HepG2 (cell line): ENCODE measurements at regions not wholly inside any gene's neighbourhood (a gene's known extent, or its start where the extent isn't known, plus 50 kb on each side); places are given as distances from the start of the nearest gene placed in this dataset.

Experiments
- ATAC-seq: fragments of 200-7000 bp; cut with Tn5 transposase; 3 replicates; pipeline ENCODE4 v1.9.1; 2020; ENCODE audit warnings: mild to moderate bottlenecking, moderate library complexity
- BruUV-seq: library from RNA; stranded (reverse); fragments of 400-500 nt; replicated peaks from 2 replicates; lab custom pipeline; 2021; lab: Mats Ljungman, UMichigan
- CTCF ChIA-PET: fragments of 300-600 bp; formaldehyde crosslinking; extraction: SDS; loops from one replicate; lab custom pipeline; 2021; ENCODE audit warnings: low total read pairs, inconsistent platforms, low intra/inter-chr PET ratio; lab: Yijun Ruan, JAX
- POLR2A ChIA-PET: fragments of 350-600 bp; sonication (Branson Sonifier 250); formaldehyde crosslinking; loops from one replicate; lab custom pipeline; 2020; ENCODE audit warnings: antibody characterized with exemption, inconsistent platforms; lab: Yijun Ruan, JAX
- DNase-seq: peaks from one replicate; pipeline ENCODE4 v3.0.0-alpha.2; 2015; ENCODE audit warnings: low spot score
- FAIRE-seq: peaks from 3 replicates; lab custom pipeline; 2011; peaks lifted over from hg19 to GRCh38; lab: Jason Lieb, UNC
- H2AFZ ChIP-seq: one replicate; pipeline ENCODE4 v1.6.1; 2011; ENCODE audit warnings: low read length, inconsistent platforms
- H3K27ac ChIP-seq: fragments of 300-600 bp; 3 replicates; pipeline ENCODE4 v1.8.0; 2011; ENCODE audit warnings: mixed run types, mild to moderate bottlenecking, mixed read lengths, low read length, inconsistent platforms; ENCODE audit not compliant: insufficient read depth; ENCODE audit errors: extremely low read length
- H3K27me3 ChIP-seq, 2 experiments: fragments of 200-600 bp in 1 of 2; 2 replicates in 1 of 2; 3 replicates in 1 of 2; pipeline versions ENCODE4 v1.6.0 to v1.8.0; 2011; ENCODE audit warnings: low read length in 2 of 2, mild to moderate bottlenecking in 2 of 2, moderate library complexity in 2 of 2, inconsistent platforms in 1 of 2; ENCODE audit not compliant: insufficient read depth in 2 of 2, control insufficient read depth in 1 of 2
- H3K36me3 ChIP-seq, 2 experiments: fragments of 200-600 bp in 1 of 2; replicated peaks in 1 of 2; 2 replicates in 1 of 2; 3 replicates in 1 of 2; pipeline versions ENCODE4 v1.5.1 to v1.8.0; 2011; ENCODE audit warnings: low read length in 2 of 2, inconsistent platforms in 1 of 2; ENCODE audit not compliant: insufficient read depth in 2 of 2, control insufficient read depth in 1 of 2
- H3K4me1 ChIP-seq: 2 replicates; pipeline ENCODE4 v1.5.1; 2012; ENCODE audit warnings: low read length, inconsistent platforms; ENCODE audit not compliant: insufficient read depth
- H3K4me2 ChIP-seq: 2 replicates; pipeline ENCODE4 v1.6.0; 2011; ENCODE audit warnings: low read depth, low read length, inconsistent platforms
- H3K4me3 ChIP-seq, 3 experiments: fragments of 200-600 bp in 1 of 3; sonication (generic), shearing (Covaris generic) in 1 of 3; replicated peaks in 1 of 3; 2 replicates each; pipeline ENCODE4 v1.5.1; 2011 to 2016; ENCODE audit warnings: low read length in 3 of 3, inconsistent platforms in 2 of 3, low read depth in 2 of 3, mild to moderate bottlenecking in 2 of 3, control low read depth in 1 of 3, mixed read lengths in 1 of 3; ENCODE audit not compliant: insufficient read depth in 1 of 3
- H3K79me2 ChIP-seq: one replicate; pipeline ENCODE4 v1.6.1; 2011; ENCODE audit warnings: low read length, inconsistent platforms; ENCODE audit not compliant: insufficient read depth
- H3K9ac ChIP-seq: 2 replicates; pipeline ENCODE4 v1.6.0; 2011; ENCODE audit warnings: mild to moderate bottlenecking, low read depth, low read length, inconsistent platforms; ENCODE audit not compliant: insufficient read depth
- H3K9me3 ChIP-seq: 2 replicates; pipeline ENCODE4 v1.5.1; 2012; ENCODE audit warnings: mild to moderate bottlenecking, low read length
- H4K20me1 ChIP-seq: 2 replicates; pipeline ENCODE4 v1.6.0; 2011; ENCODE audit warnings: inconsistent platforms, mild to moderate bottlenecking, low read length, moderate library complexity; ENCODE audit not compliant: insufficient read depth
- CREB1 ChIP-seq, 2 experiments: fragments of 450-650 bp in 1 of 2; IDR thresholded peaks; 2 replicates each; pipeline ENCODE4 v1.6.1; 2016 to 2017; ENCODE audit warnings: control low read depth in 1 of 2, mild to moderate bottlenecking in 1 of 2, missing compliant biosample characterization in 1 of 2, missing genetic modification characterization in 1 of 2
- FOXP1 ChIP-seq, 2 experiments: fragments of 450-650 bp in 1 of 2; IDR thresholded peaks; 2 replicates each; pipeline ENCODE4 v1.6.1; 2017 to 2018; ENCODE audit warnings: antibody characterized with exemption in 1 of 2
- HOXD1 ChIP-seq: sonication (generic); formaldehyde crosslinking; IDR thresholded peaks from 2 replicates; pipeline ENCODE4 v1.5.0; 2020; ENCODE audit warnings: missing genetic modification reagents
- IRF2 ChIP-seq: IDR thresholded peaks from 2 replicates; pipeline ENCODE4 v1.6.1; 2018; ENCODE audit warnings: missing genetic modification reagents, missing compliant biosample characterization
- ISL2 ChIP-seq: sonication (generic); formaldehyde crosslinking; IDR thresholded peaks from 2 replicates; pipeline ENCODE4 v1.5.0; 2020; ENCODE audit warnings: missing genetic modification reagents
- KDM2A ChIP-seq: sonication (generic); formaldehyde crosslinking; IDR thresholded peaks from 2 replicates; pipeline ENCODE4 v1.4.0; 2020; ENCODE audit warnings: low read depth, missing genetic modification reagents, borderline replicate concordance
- ZNF331 ChIP-seq: sonication (generic); formaldehyde crosslinking; IDR thresholded peaks from 2 replicates; pipeline ENCODE4 v1.4.0; 2020; ENCODE audit warnings: missing genetic modification reagents
- ZNF598 ChIP-seq: sonication (generic); formaldehyde crosslinking; IDR thresholded peaks from 2 replicates; pipeline ENCODE4 v1.5.1; 2020; ENCODE audit warnings: mild to moderate bottlenecking, missing genetic modification reagents, borderline replicate concordance
- WGBS: methylation state at CpG from one replicate; pipeline ENCODE4 v1.1.6; 2017; ENCODE audit warnings: low lambda C conversion rate; 5-methylcytosine and 5-hydroxymethylcytosine counted together
- in situ Hi-C: cut with HindIII; loops from 2 replicates; pipeline ENCODE4 v1.10.0; 2017; ENCODE audit warnings: low pct_unique_long_range_greater_than_20kb; ENCODE audit not compliant: extremely low pct_ligation_motif_present
- intact Hi-C: fragments of 100-400 bp; cut with micrococcal nuclease; formaldehyde crosslinking; loops from one replicate; pipeline ENCODE4 v1.10.0; 2022; ENCODE audit not compliant: unreplicated experiment
- TF ChIP-seq, protein P1 (sequence below): sonication (generic); formaldehyde crosslinking; conservative IDR thresholded peaks from 2 replicates; pipeline ENCODE4 v1.8.0; 2022; ENCODE audit warnings: mild to moderate bottlenecking, moderate library complexity, missing genetic modification reagents
- TF ChIP-seq, protein P2 (sequence below): sonication (generic); formaldehyde crosslinking; IDR thresholded peaks from 2 replicates; pipeline ENCODE4 v1.8.1; 2023; ENCODE audit warnings: mild to moderate bottlenecking, moderate library complexity, missing genetic modification reagents
- TF ChIP-seq, protein P3 (sequence below): sonication (generic); formaldehyde crosslinking; IDR thresholded peaks from 2 replicates; pipeline ENCODE4 v1.4.0; 2020; ENCODE audit warnings: low read depth, mild to moderate bottlenecking, missing genetic modification reagents
- TF ChIP-seq, protein P4 (sequence below): sonication (generic); formaldehyde crosslinking; IDR thresholded peaks from 2 replicates; pipeline ENCODE4 v1.8.0; 2022; ENCODE audit warnings: mild to moderate bottlenecking, missing genetic modification reagents
- TF ChIP-seq, protein P5 (sequence below): sonication (generic); formaldehyde crosslinking; IDR thresholded peaks from 2 replicates; pipeline ENCODE4 v1.4.0; 2020; ENCODE audit warnings: missing genetic modification reagents, borderline replicate concordance

DNA sequence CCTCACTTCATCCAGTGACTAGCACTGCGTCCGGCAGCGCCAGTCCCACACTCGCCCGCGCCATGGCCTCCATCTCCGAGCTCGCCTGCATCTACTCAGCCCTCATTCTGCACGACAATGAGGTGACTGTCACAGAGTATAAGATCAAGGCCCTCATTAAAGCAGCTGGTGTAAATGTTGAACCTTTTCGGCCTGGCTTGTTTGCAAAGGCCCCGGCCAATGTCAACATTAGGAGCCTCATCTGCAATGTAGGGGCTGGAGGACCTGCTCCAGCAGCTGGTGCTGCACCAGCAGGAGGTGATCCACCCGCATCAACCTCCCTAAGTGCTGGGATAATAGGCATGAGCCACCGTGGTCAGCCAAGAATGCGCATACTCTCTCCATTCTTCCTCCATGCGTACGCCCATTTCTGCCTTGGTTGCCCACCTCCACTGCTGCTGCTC is 59.9 kb downstream of the IRF2BPL start:
- Histone ChIP-seq H3K4me1 (peaks cover 76% of the 10 kb centered on the region), H3K27ac (peak overlapping the region; percentile 61), H3K79me2 (no peaks in the 10 kb centered on the region), H3K27me3 (no peaks in the 10 kb centered on the region), H3K9ac (no peak overlapping the region), H4K20me1 (no peaks in the 10 kb centered on the region), H3K4me2 (peak overlapping the region; percentile 82), H2AFZ (no peak overlapping the region), H3K4me3 (peak overlapping the region in 1 of 3 experiments; percentile 50; a peak in 4 of 6 replicates), H3K36me3 (no peaks in the 10 kb centered on the region), H3K9me3 (no peaks in the 10 kb centered on the region)
- BruUV-seq: no TSS peak
- ATAC-seq (peak; percentile 94), DNase-seq (peak; percentile 92), FAIRE-seq (peak; percentile 87)
- POLR2A ChIA-PET: interaction anchor here (0.8 to 2.1 kb wide), 4 partner anchors 9 to 55 kb away, joined by 3 to 9 read pairs (median 4); no protein-coding TSS in a partner anchor
- WGBS: 4% methylated on average over 12 of the region's 16 CpGs
- intact Hi-C loops: loop anchor here (2.0 to 10.0 kb wide), 3 partner anchors 54 to 84 kb away; no protein-coding TSS in a partner anchor
- in situ Hi-C loops: loop anchor here (5.0 kb wide), 1 partner anchor 74 kb away; no protein-coding TSS in a partner anchor
- CTCF ChIA-PET: interaction anchor here (1.3 kb wide), 1 partner anchor 85 kb away, joined by 5 read pairs; no protein-coding TSS in a partner anchor
- TF ChIP-seq IRF2 (CRISPR knock-in tag) (peak; percentile 95), HOXD1 (CRISPR knock-in tag) (0 out of 2 replicates have a peak, but pooled peaks have one; percentile 45), ISL2 (CRISPR knock-in tag) (peak; percentile 75; the same call in 1 of the 2 replicates), KDM2A (peak; percentile 40; the same call in 1 of the 2 replicates), ZNF598 (CRISPR knock-in tag) (no peak), CREB1 (IDR thresholded peaks at IDR 0.05) (no peak), CREB1 (CRISPR knock-in tag; IDR thresholded peaks at IDR 0.05) (peak; percentile 51; the same call in 1 of the 2 replicates), ZNF331 (CRISPR knock-in tag) (peak; percentile 83; the same call in 1 of the 2 replicates), FOXP1 (IDR thresholded peaks at IDR 0.05) (no peak), FOXP1 (CRISPR knock-in tag; IDR thresholded peaks at IDR 0.05) (peak; percentile 70; the same call in 1 of the 2 replicates)
- TF ChIP-seq, protein P1, sequence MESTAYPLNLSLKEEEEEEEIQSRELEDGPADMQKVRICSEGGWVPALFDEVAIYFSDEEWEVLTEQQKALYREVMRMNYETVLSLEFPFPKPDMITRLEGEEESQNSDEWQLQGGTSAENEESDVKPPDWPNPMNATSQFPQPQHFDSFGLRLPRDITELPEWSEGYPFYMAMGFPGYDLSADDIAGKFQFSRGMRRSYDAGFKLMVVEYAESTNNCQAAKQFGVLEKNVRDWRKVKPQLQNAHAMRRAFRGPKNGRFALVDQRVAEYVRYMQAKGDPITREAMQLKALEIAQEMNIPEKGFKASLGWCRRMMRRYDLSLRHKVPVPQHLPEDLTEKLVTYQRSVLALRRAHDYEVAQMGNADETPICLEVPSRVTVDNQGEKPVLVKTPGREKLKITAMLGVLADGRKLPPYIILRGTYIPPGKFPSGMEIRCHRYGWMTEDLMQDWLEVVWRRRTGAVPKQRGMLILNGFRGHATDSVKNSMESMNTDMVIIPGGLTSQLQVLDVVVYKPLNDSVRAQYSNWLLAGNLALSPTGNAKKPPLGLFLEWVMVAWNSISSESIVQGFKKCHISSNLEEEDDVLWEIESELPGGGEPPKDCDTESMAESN (CRISPR knock-in tag): 0 out of 2 replicates have a peak, but pooled peaks have one; percentile 40
- TF ChIP-seq, protein P2, sequence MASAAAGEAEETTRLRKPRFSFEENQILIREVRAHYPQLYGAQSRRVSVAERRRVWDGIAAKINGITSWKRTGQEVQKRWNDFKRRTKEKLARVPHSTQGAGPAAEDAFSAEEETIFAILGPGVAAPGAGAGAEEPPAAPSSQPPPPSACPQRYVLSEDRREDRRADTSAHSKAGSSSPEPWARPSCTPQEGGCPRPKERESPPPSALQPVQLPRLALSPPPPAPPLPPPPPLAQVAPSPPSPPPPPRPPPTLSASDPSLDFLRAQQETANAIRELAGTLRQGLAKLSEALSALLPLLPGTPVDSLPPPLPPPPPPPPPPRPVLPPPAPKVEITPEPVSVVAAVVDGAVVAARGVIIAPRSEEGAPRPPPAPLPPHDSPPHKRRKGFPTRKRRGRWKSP: peak; percentile 59; the same call in 1 of the 2 replicates
- TF ChIP-seq, protein P3, sequence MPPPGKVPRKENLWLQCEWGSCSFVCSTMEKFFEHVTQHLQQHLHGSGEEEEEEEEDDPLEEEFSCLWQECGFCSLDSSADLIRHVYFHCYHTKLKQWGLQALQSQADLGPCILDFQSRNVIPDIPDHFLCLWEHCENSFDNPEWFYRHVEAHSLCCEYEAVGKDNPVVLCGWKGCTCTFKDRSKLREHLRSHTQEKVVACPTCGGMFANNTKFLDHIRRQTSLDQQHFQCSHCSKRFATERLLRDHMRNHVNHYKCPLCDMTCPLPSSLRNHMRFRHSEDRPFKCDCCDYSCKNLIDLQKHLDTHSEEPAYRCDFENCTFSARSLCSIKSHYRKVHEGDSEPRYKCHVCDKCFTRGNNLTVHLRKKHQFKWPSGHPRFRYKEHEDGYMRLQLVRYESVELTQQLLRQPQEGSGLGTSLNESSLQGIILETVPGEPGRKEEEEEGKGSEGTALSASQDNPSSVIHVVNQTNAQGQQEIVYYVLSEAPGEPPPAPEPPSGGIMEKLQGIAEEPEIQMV (CRISPR knock-in tag): peak; percentile 71; the same call in 1 of the 2 replicates
- TF ChIP-seq, protein P4, sequence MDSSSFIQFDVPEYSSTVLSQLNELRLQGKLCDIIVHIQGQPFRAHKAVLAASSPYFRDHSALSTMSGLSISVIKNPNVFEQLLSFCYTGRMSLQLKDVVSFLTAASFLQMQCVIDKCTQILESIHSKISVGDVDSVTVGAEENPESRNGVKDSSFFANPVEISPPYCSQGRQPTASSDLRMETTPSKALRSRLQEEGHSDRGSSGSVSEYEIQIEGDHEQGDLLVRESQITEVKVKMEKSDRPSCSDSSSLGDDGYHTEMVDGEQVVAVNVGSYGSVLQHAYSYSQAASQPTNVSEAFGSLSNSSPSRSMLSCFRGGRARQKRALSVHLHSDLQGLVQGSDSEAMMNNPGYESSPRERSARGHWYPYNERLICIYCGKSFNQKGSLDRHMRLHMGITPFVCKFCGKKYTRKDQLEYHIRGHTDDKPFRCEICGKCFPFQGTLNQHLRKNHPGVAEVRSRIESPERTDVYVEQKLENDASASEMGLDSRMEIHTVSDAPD (CRISPR knock-in tag): peak; percentile 49; the same call in 1 of the 2 replicates
- TF ChIP-seq, protein P5, sequence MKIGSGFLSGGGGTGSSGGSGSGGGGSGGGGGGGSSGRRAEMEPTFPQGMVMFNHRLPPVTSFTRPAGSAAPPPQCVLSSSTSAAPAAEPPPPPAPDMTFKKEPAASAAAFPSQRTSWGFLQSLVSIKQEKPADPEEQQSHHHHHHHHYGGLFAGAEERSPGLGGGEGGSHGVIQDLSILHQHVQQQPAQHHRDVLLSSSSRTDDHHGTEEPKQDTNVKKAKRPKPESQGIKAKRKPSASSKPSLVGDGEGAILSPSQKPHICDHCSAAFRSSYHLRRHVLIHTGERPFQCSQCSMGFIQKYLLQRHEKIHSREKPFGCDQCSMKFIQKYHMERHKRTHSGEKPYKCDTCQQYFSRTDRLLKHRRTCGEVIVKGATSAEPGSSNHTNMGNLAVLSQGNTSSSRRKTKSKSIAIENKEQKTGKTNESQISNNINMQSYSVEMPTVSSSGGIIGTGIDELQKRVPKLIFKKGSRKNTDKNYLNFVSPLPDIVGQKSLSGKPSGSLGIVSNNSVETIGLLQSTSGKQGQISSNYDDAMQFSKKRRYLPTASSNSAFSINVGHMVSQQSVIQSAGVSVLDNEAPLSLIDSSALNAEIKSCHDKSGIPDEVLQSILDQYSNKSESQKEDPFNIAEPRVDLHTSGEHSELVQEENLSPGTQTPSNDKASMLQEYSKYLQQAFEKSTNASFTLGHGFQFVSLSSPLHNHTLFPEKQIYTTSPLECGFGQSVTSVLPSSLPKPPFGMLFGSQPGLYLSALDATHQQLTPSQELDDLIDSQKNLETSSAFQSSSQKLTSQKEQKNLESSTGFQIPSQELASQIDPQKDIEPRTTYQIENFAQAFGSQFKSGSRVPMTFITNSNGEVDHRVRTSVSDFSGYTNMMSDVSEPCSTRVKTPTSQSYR (CRISPR knock-in tag): peak; percentile 53; the same call in 1 of the 2 replicates
